Left ventricle myocardium superior (tissue), 1 donor: ENCODE measurements at regions not wholly inside any gene's neighbourhood (a gene's known extent, or its start where the extent isn't known, plus 50 kb on each side); places are given as distances from the start of the nearest gene placed in this dataset.

ENCODE experiments used
- ATAC-seq: fragments of 200-7000 bp; cut with Tn5 transposase; one replicate; pipeline ENCODE4 v1.9.1; 2020; ENCODE audit warnings: mild to moderate bottlenecking, moderate library complexity
- DNase-seq: peaks from one replicate; pipeline ENCODE4 v3.0.0-alpha.2; 2020
- intact Hi-C: fragments of 100-400 bp; cut with micrococcal nuclease; formaldehyde crosslinking; loops from one replicate; pipeline ENCODE4 v1.11.0; 2022
- donor health status: DM: no; HTN: yes; CAD: no; lungs with severe emphysema.

- intact Hi-C loops: no loop called here
- ATAC-seq: no peak
- DNase-seq: no peak
Measured at GRCh38 chr20:60956194-60956593, 295.9 kb upstream of the CDH4 start.

GRCh38 chr20:60957621-60958020 is 294.4 kb upstream of the CDH4 start:
- DNase-seq: no peak
- intact Hi-C loops: no loop called here
- ATAC-seq: no peak

- no peak for DNase-seq
- intact Hi-C loops: no loop called here
- no peak for ATAC-seq
Measured at GRCh38 chr20:60959971-60960370, 292.1 kb upstream of the CDH4 start.

- ATAC-seq: no peak
- intact Hi-C loops: no loop called here
- no peak for DNase-seq
Measured at GRCh38 chr20:60960500-60960899, 291.6 kb upstream of the CDH4 start.

- no peak for ATAC-seq
- intact Hi-C loops: no loop called here
- DNase-seq: no peak
Measured at GRCh38 chr20:60961551-60961950, 290.5 kb upstream of the CDH4 start.

GRCh38 chr20:60962367-60963045 is 289.6 kb upstream of the CDH4 start:
- intact Hi-C loops: no loop called here
- DNase-seq: no peak
- no peak for ATAC-seq

- ATAC-seq (no peak), DNase-seq (no peak)
- intact Hi-C loops: no loop called here
Measured at GRCh38 chr20:60963146-60963545, 288.9 kb upstream of the CDH4 start.

- DNase-seq (no peak), ATAC-seq (no peak)
- intact Hi-C loops: no loop called here
Measured at GRCh38 chr20:60964911-60965310, 287.1 kb upstream of the CDH4 start.

GRCh38 chr20:60966031-60966430 is 286.0 kb upstream of the CDH4 start:
- ATAC-seq (no peak), DNase-seq (no peak)
- intact Hi-C loops: no loop called here

- DNase-seq: no peak
- no peak for ATAC-seq
- intact Hi-C loops: no loop called here
Measured at GRCh38 chr20:60966766-60967165, 285.3 kb upstream of the CDH4 start.

- intact Hi-C loops: no loop called here
Measured at GRCh38 chr20:60967431-60968316, 284.4 kb upstream of the CDH4 start.

GRCh38 chr20:60968853-60969720 is 283.0 kb upstream of the CDH4 start:
- no peak for DNase-seq
- intact Hi-C loops: no loop called here
- ATAC-seq: no peak

More at GRCh38 chr20:60967431-60968316, 284.4 kb upstream of the CDH4 start:
- ATAC-seq (no peak), DNase-seq (no peak)

- intact Hi-C loops: no loop called here
- no peak for ATAC-seq
- DNase-seq: no peak
Measured at GRCh38 chr20:60970601-60971000, 281.5 kb upstream of the CDH4 start.

- no peak for ATAC-seq
- no peak for DNase-seq
- intact Hi-C loops: no loop called here
Measured at GRCh38 chr20:60974022-60974421, 278.0 kb upstream of the CDH4 start.

GRCh38 chr20:60974441-60974945 is 277.6 kb upstream of the CDH4 start:
- ATAC-seq (no peak), DNase-seq (no peak)
- intact Hi-C loops: no loop called here

- intact Hi-C loops: no loop called here
- DNase-seq (no peak), ATAC-seq (no peak)
Measured at GRCh38 chr20:60976139-60976538, 275.9 kb upstream of the CDH4 start.

- ATAC-seq: no peak
- intact Hi-C loops: no loop called here
- DNase-seq: no peak
Measured at GRCh38 chr20:60976913-60977312, 275.1 kb upstream of the CDH4 start.

GRCh38 chr20:60977901-60978300 is 274.2 kb upstream of the CDH4 start:
- DNase-seq (no peak), ATAC-seq (no peak)
- intact Hi-C loops: no loop called here

GRCh38 chr20:60984666-60985065 is 267.4 kb upstream of the CDH4 start:
- DNase-seq (no peak), ATAC-seq (no peak)

More at GRCh38 chr20:60984666-60985065, 267.4 kb upstream of the CDH4 start:
- intact Hi-C loops: no loop called here
